Retinal pigment epithelial cell (primary cell): ENCODE measurements at regions not wholly inside any gene's neighbourhood (a gene's known extent, or its start where the extent isn't known, plus 50 kb on each side); places are given as distances from the start of the nearest gene placed in this dataset.

Experiments used
- DNase-seq: peaks from one replicate; pipeline ENCODE4 v3.0.0-alpha.2; 2010; ENCODE audit warnings: low read depth
- H3K4me3 ChIP-seq: 2 replicates; pipeline ENCODE4 v1.5.1; 2011; ENCODE audit warnings: mild to moderate bottlenecking, low read length, control low read depth, moderate library complexity
- TF ChIP-seq, protein P1 (sequence below): conservative IDR thresholded peaks from 2 replicates; pipeline ENCODE4 v1.5.1; 2011; ENCODE audit warnings: low read depth, low read length, control low read depth, inconsistent platforms

DNA sequence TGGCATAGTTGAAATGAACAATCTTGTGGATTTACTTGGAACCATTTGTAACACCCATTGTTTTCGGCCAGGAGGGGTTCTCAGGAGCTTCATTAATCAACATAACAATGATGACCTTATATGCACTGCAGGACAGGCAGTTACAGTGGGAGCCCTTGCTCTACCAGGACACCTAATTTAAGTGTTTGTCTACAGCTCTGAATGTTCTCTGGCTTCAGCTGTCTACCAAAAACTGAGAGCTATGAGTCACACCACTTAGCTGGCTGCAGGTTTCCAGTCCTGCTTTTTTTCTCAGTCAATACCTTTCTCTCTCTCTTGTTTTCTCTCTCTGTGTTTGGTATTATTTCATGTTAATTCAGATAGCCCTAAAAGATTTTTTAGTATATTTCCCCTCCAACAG lies 105.4 kb upstream of the MBNL2 start:
- TF ChIP-seq, protein P1, sequence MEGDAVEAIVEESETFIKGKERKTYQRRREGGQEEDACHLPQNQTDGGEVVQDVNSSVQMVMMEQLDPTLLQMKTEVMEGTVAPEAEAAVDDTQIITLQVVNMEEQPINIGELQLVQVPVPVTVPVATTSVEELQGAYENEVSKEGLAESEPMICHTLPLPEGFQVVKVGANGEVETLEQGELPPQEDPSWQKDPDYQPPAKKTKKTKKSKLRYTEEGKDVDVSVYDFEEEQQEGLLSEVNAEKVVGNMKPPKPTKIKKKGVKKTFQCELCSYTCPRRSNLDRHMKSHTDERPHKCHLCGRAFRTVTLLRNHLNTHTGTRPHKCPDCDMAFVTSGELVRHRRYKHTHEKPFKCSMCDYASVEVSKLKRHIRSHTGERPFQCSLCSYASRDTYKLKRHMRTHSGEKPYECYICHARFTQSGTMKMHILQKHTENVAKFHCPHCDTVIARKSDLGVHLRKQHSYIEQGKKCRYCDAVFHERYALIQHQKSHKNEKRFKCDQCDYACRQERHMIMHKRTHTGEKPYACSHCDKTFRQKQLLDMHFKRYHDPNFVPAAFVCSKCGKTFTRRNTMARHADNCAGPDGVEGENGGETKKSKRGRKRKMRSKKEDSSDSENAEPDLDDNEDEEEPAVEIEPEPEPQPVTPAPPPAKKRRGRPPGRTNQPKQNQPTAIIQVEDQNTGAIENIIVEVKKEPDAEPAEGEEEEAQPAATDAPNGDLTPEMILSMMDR: no peak
- peak; percentile 64 for DNase-seq
- no peak overlapping the region for H3K4me3 ChIP-seq

DNA sequence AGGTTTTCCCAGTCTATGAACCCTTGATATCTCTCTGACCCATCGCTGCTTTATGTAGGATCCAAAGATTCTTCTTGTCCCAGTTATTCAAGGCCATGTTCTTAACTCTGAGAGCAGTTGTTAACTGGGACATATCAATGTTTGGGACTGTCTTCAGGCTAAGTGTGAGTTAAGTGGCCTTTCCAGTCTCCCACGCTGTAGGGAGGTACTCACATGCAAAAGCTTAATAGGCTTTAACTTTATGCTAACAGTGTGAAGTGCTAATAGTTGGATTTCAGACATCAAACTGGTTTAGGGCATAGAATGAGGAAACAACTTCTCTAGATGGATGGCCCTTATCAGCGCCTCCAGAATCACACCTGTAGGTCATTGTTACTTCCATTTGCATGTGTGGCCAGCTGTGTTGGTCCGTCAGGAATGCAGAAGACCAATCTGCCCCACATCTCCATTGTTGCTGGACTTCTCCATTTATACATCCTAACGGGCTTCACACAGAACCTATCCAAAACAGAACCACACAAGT lies 104.7 kb upstream of the MBNL2 start:
- no peak overlapping the region for H3K4me3 ChIP-seq
- peak; percentile 58 for DNase-seq
- TF ChIP-seq, protein P1: no peak

DNA sequence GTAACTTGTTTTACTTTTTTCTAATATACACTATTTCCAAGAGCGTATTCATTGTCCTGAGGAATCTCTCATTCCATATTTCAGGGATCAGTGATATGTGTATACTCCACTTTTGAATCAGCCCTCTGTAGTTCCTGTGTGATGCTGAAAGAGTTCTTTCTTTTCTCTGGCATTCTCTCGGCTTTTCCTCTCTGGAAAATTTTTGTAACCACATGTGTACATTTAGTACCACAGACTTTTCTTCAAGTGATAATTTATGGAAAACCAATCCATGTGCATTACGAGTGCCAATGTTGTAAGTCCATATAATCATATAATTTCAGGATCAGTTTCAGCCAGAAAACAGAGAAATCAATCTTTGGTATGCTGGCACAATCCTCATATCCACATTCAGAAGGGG lies 102.2 kb upstream of the MBNL2 start:
- no peak for DNase-seq
- H3K4me3 ChIP-seq: no peak overlapping the region
- TF ChIP-seq, protein P1: no peak

DNA sequence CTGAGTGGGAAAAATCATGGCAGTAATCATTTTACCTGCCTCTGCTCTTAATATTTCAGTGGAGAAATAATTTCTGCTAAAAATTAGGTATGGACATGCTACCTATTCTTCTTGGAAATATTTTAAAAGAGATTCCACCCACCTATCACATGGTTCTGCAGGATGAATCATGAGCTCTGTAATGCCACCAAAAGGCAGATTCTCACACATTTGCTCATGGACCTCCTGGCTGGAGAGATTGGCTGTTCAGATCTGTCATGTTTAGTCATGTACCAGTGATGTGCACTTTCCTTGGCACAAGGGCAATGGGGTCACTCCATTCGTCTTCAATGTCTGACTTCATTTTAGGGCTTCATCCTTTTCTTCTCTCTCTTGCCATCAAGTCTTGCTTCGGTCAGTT lies 101.8 kb upstream of the MBNL2 start:
- H3K4me3 ChIP-seq: no peak overlapping the region
- DNase-seq: no peak
- TF ChIP-seq, protein P1: no peak

DNA sequence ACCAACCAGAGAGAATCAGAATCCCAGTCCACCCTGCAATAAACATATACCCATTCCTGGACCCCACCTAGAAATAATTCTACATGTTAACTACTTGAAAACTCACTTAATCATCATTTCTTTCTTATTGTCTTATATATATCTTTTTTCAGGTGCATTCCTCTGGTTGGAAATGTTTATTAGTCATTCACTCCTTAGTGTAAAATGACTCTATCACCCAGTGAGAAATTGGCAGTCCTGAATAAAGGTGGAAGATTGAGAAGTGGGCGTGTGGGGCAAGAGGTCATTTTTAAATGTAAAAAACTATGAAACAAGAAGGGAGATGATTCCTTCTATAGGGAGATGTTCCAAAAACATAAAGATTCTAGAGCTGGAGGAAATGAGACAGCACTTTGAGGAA lies 101.2 kb upstream of the MBNL2 start:
- TF ChIP-seq, protein P1: no peak
- DNase-seq: no peak
- no peak overlapping the region for H3K4me3 ChIP-seq

DNA sequence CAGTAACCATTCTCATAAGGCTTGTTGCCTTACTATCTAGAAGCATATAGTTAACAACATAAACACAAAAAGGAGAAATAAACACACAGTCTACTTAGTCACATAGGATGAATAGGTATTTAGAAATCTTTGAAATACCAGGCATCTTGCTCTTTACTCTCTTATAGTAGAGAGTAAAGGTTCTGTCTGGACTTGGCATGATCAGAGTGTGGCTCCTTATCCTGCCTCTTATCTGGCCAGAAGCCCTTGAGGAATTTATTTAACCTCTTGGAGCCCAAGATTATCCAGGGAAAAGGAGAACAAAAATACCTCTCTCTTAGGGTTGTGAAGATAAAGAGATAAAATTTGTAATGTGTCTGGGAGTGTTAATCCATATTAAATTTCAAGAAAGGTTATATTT lies 100.2 kb upstream of the MBNL2 start:
- no peak overlapping the region for H3K4me3 ChIP-seq
- peak; percentile 71 for DNase-seq
- TF ChIP-seq, protein P1: no peak

DNA sequence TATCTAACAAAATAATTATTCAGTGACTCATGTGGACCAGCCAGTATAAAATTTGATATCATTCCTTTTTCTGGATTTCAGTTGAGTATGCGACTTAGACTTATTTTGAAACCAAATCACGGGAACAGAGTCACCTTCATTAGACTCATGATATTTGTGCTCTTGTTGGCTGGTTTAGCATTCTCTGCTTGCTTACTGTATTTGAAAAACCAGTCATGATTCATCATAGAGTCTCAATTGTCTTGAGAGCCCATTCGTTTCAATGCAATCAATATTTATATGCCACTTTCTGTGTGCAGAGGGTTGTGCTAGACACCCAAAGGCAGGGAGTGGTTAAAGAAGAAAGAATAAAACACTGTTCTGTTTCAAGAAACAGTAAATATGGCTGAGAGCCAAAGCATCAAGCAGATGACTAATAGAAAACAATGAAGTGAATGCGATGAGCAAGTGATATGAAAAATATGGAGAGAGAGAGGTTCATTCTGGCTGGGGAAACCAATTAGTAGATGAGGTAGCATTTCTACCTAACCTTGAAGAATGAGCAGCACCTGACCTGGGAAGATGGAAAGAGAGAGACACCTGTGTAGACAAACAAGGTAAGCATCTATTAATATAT lies 99.6 kb upstream of the MBNL2 start:
- DNase-seq: peak; percentile 76
- TF ChIP-seq, protein P1: no peak
- peak overlapping the region; percentile 31 for H3K4me3 ChIP-seq
